NCI-H2171 treated with DMSO at 0.1 percent for 48 hours (cell line): ENCODE measurements at regions not wholly inside any gene's neighbourhood (a gene's known extent, or its start where the extent isn't known, plus 50 kb on each side); places are given as distances from the start of the nearest gene placed in this dataset.

Experiments used
- DNase-seq: peaks from one replicate; lab custom pipeline; 2025; lab: John Stamatoyannopoulos, UW

GRCh38 chr10:107443813-107444212, 279.3 kb upstream of the SORCS1 start:
- no peak for DNase-seq

GRCh38 chr10:107443326-107443725, 278.8 kb upstream of the SORCS1 start:
- no peak for DNase-seq

GRCh38 chr10:107442035-107442505, 277.6 kb upstream of the SORCS1 start:
- DNase-seq: no peak

- DNase-seq: no peak
Measured at GRCh38 chr10:107440741-107441140, 276.2 kb upstream of the SORCS1 start.

- DNase-seq: no peak
Measured at GRCh38 chr10:107437921-107438320, 273.4 kb upstream of the SORCS1 start.

GRCh38 chr10:107436568-107436967, 272.1 kb upstream of the SORCS1 start:
- DNase-seq: no peak

- no peak for DNase-seq
Measured at GRCh38 chr10:107434854-107435253, 270.3 kb upstream of the SORCS1 start.

GRCh38 chr10:107434201-107434600, 269.7 kb upstream of the SORCS1 start:
- DNase-seq: no peak

GRCh38 chr10:107433605-107434004, 269.1 kb upstream of the SORCS1 start:
- DNase-seq: no peak

- DNase-seq: no peak
Measured at GRCh38 chr10:107430446-107430845, 265.9 kb upstream of the SORCS1 start.

- DNase-seq: no peak
Measured at GRCh38 chr10:107427016-107427415, 262.5 kb upstream of the SORCS1 start.

- DNase-seq: no peak
Measured at GRCh38 chr10:107425931-107426553, 261.5 kb upstream of the SORCS1 start.

- DNase-seq: no peak
Measured at GRCh38 chr10:107424628-107425027, 260.1 kb upstream of the SORCS1 start.

- no peak for DNase-seq
Measured at GRCh38 chr10:107423903-107424302, 259.4 kb upstream of the SORCS1 start.

- DNase-seq: no peak
Measured at GRCh38 chr10:107422681-107423080, 258.2 kb upstream of the SORCS1 start.

- no peak for DNase-seq
Measured at GRCh38 chr10:107420196-107420595, 255.7 kb upstream of the SORCS1 start.

GRCh38 chr10:107418085-107418806, 253.7 kb upstream of the SORCS1 start:
- DNase-seq: no peak

GRCh38 chr10:107417446-107417845, 252.9 kb upstream of the SORCS1 start:
- DNase-seq: no peak

- no peak for DNase-seq
Measured at GRCh38 chr10:107415446-107415845, 250.9 kb upstream of the SORCS1 start.

- no peak for DNase-seq
Measured at GRCh38 chr10:107413971-107414370, 249.5 kb upstream of the SORCS1 start.

GRCh38 chr10:107409522-107409921, 245.0 kb upstream of the SORCS1 start:
- peak; percentile 21 for DNase-seq

GRCh38 chr10:107398115-107398514, 233.6 kb upstream of the SORCS1 start:
- DNase-seq: no peak

- DNase-seq: no peak
Measured at GRCh38 chr10:107391901-107392300, 227.4 kb upstream of the SORCS1 start.

GRCh38 chr10:107390563-107390962, 226.1 kb upstream of the SORCS1 start:
- no peak for DNase-seq
